Endothelial cell of umbilical vein (primary cell): ENCODE measurements at regions not wholly inside any gene's neighbourhood (a gene's known extent, or its start where the extent isn't known, plus 50 kb on each side); places are given as distances from the start of the nearest gene placed in this dataset.

Experiments
- BruUV-seq: library from RNA; stranded (reverse); fragments of 400-500 nt; replicated peaks from 2 replicates; lab custom pipeline; 2021; lab: Mats Ljungman, UMichigan
- CTCF ChIA-PET: fragments of 300-600, 350-600 bp; sonication (Branson Sonifier 250); formaldehyde crosslinking; loops from one replicate; lab custom pipeline; 2021; ENCODE audit warnings: antibody characterized with exemption, inconsistent platforms; lab: Charles Lee
- POLR2A ChIA-PET: fragments of 300-600, 350-600 bp; sonication (Branson Sonifier 250); formaldehyde crosslinking; loops from one replicate; lab custom pipeline; 2021; ENCODE audit warnings: antibody characterized with exemption, inconsistent platforms; lab: Charles Lee
- DNase-seq: peaks from one replicate; pipeline ENCODE4 v3.0.0-alpha.2; 2011; ENCODE audit warnings: low read depth, low spot score
- FAIRE-seq: peaks from 2 replicates; lab custom pipeline; 2011; peaks lifted over from hg19 to GRCh38; lab: Jason Lieb, UNC
- H2AFZ ChIP-seq: 2 replicates; pipeline ENCODE4 v1.6.0; 2012; ENCODE audit warnings: low read depth, low read length, control low read depth, inconsistent platforms
- H3K27ac ChIP-seq: 2 replicates; pipeline ENCODE4 v1.5.1; 2011; ENCODE audit warnings: low read depth, mild to moderate bottlenecking, control low read depth, low read length, moderate library complexity; ENCODE audit not compliant: insufficient read depth
- H3K27me3 ChIP-seq, 2 experiments: 2 replicates each; pipeline versions ENCODE4 v1.6.0 to v1.6.1; 2011; ENCODE audit warnings: low read length in 2 of 2, mixed read lengths in 1 of 2; ENCODE audit not compliant: control insufficient read depth in 2 of 2, insufficient read depth in 2 of 2
- H3K36me3 ChIP-seq, 2 experiments: 2 replicates in 1 of 2; 3 replicates in 1 of 2; pipeline ENCODE4 v1.5.1; 2011; ENCODE audit warnings: low read length in 2 of 2, mild to moderate bottlenecking in 1 of 2, moderate library complexity in 1 of 2; ENCODE audit not compliant: control insufficient read depth in 2 of 2, insufficient read depth in 2 of 2; ENCODE audit errors: extremely low read depth in 1 of 2
- H3K4me1 ChIP-seq: 3 replicates; pipeline ENCODE4 v1.5.1; 2011; ENCODE audit warnings: mild to moderate bottlenecking, low read length; ENCODE audit not compliant: control insufficient read depth, insufficient read depth; ENCODE audit errors: extremely low read depth
- H3K4me2 ChIP-seq: 2 replicates; pipeline ENCODE4 v1.6.1; 2011; ENCODE audit warnings: low read length, control low read depth, mixed read lengths; ENCODE audit not compliant: insufficient read depth
- H3K4me3 ChIP-seq, 3 experiments: fragments of 200-600 bp in 1 of 3; sonication (generic), shearing (Covaris generic) in 1 of 3; replicated peaks in 1 of 3; 2 replicates each; pipeline ENCODE4 v1.5.1; 2011 to 2016; ENCODE audit warnings: control low read depth in 3 of 3, low read length in 3 of 3, mild to moderate bottlenecking in 2 of 3, inconsistent platforms in 1 of 3, low read depth in 1 of 3, moderate library complexity in 1 of 3; ENCODE audit not compliant: insufficient read depth in 1 of 3
- H3K79me2 ChIP-seq: 2 replicates; pipeline ENCODE4 v1.6.0; 2012; ENCODE audit warnings: low read length, inconsistent platforms; ENCODE audit not compliant: control insufficient read depth, insufficient read depth
- H3K9ac ChIP-seq: replicated peaks from 2 replicates; pipeline ENCODE3; 2011; ENCODE audit warnings: low read length, control low read depth; ENCODE audit not compliant: insufficient read depth; ENCODE audit errors: extremely low read depth
- H3K9me1 ChIP-seq: replicated peaks from 3 replicates; pipeline ENCODE4 v1.6.0; 2011; ENCODE audit warnings: mild to moderate bottlenecking, low read length; ENCODE audit not compliant: control insufficient read depth, insufficient read depth; ENCODE audit errors: extremely low read depth
- H3K9me3 ChIP-seq: replicated peaks from 2 replicates; pipeline ENCODE4 v1.5.1; 2012; ENCODE audit warnings: low read length, inconsistent platforms; ENCODE audit not compliant: control insufficient read depth, insufficient read depth
- H4K20me1 ChIP-seq: replicated peaks from 2 replicates; pipeline ENCODE3; 2011; ENCODE audit warnings: mild to moderate bottlenecking, low read length; ENCODE audit not compliant: control insufficient read depth, insufficient read depth; ENCODE audit errors: extremely low read depth
- EZH2 ChIP-seq: IDR thresholded peaks from 2 replicates; pipeline ENCODE4 v1.6.1; 2012; ENCODE audit warnings: borderline replicate concordance, low read depth, mild to moderate bottlenecking, moderate library complexity, low read length, inconsistent platforms; ENCODE audit not compliant: severe bottlenecking
- GATA2 ChIP-seq: IDR thresholded peaks from 2 replicates; pipeline ENCODE4 v1.7.0; 2011; ENCODE audit warnings: low read depth, mild to moderate bottlenecking, moderate library complexity, mixed read lengths, low read length; ENCODE audit not compliant: insufficient read length, insufficient read depth
- JUN ChIP-seq: IDR thresholded peaks from 2 replicates; pipeline ENCODE4 v1.6.1; 2011; ENCODE audit warnings: borderline replicate concordance, low read depth; ENCODE audit not compliant: insufficient read length, insufficient read depth
- MYC ChIP-seq: IDR thresholded peaks from one replicate; pipeline ENCODE4 v1.6.1; 2011; ENCODE audit warnings: mild to moderate bottlenecking, low read depth, low read length
- POLR2A ChIP-seq: IDR thresholded peaks from 2 replicates; pipeline ENCODE4 v1.6.1; 2012; ENCODE audit warnings: low read depth, mild to moderate bottlenecking, control low read depth, low read length
- POLR2AphosphoS5 ChIP-seq: IDR thresholded peaks from 2 replicates; pipeline ENCODE4 v1.6.1; 2012; ENCODE audit warnings: low read depth, mild to moderate bottlenecking, control low read depth, low read length, moderate library complexity; ENCODE audit not compliant: insufficient read depth
- dilution Hi-C: fragments of 300-500 bp; cut with MboI; formaldehyde crosslinking; loops from one replicate; pipeline ENCODE4 v1.15.0; 2019; ENCODE audit warnings: low sequenced_read_pairs; ENCODE audit not compliant: extremely low pct_ligation_motif_present
- intact Hi-C: fragments of 100-400 bp; cut with micrococcal nuclease; formaldehyde crosslinking; loops from one replicate; pipeline ENCODE4 v1.10.0; 2022
- TF ChIP-seq, protein P1 (sequence below), 2 donors: IDR thresholded peaks; 1 replicate in 1 of 2; 2 replicates in 1 of 2; pipeline ENCODE4 v1.5.1; 2011; ENCODE audit warnings: low read length in 2 of 2, mild to moderate bottlenecking in 2 of 2, moderate library complexity in 2 of 2, control low read depth in 1 of 2, inconsistent platforms in 1 of 2, low read depth in 1 of 2; ENCODE audit not compliant: insufficient read depth in 1 of 2; ENCODE audit errors: extremely low read depth in 1 of 2
- TF ChIP-seq, protein P2 (sequence below): IDR thresholded peaks from 2 replicates; pipeline ENCODE4 v1.6.1; 2011; ENCODE audit not compliant: insufficient read depth, insufficient read length

DNA sequence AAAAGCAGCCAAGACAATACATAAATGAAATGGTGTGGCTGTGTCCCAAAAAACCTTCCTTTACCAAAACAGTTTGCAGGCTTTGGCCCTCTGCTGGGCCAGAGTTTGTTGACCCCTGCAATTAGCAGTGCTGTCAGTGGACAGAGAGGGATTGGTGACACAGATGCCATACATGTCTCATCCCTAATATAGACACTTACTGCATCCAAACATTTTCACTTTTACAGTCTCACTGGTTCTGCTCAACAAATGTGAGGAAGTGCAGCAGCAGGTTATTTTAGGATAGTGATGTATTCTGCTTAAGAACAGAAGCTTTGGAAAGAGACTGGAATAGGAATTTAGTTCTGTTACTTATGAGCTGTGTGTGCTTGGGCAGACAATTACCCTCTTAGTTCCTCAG, 462.8 kb upstream of the LRRC7 start:
- no peaks in the 10 kb centered on the region for H3K9me1 ChIP-seq
- H3K27me3 ChIP-seq: no peaks in the 10 kb centered on the region
- DNase-seq (no peak), FAIRE-seq (no peak)
- H4K20me1 ChIP-seq: no peaks in the 10 kb centered on the region
- POLR2A ChIA-PET: no interaction called here
- no peaks in the 10 kb centered on the region for H3K79me2 ChIP-seq
- TF ChIP-seq GATA2: no peak
- TF ChIP-seq, protein P1, sequence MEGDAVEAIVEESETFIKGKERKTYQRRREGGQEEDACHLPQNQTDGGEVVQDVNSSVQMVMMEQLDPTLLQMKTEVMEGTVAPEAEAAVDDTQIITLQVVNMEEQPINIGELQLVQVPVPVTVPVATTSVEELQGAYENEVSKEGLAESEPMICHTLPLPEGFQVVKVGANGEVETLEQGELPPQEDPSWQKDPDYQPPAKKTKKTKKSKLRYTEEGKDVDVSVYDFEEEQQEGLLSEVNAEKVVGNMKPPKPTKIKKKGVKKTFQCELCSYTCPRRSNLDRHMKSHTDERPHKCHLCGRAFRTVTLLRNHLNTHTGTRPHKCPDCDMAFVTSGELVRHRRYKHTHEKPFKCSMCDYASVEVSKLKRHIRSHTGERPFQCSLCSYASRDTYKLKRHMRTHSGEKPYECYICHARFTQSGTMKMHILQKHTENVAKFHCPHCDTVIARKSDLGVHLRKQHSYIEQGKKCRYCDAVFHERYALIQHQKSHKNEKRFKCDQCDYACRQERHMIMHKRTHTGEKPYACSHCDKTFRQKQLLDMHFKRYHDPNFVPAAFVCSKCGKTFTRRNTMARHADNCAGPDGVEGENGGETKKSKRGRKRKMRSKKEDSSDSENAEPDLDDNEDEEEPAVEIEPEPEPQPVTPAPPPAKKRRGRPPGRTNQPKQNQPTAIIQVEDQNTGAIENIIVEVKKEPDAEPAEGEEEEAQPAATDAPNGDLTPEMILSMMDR (IDR thresholded peaks at IDR 0.05; ENCODE audit: extremely low read depth in 1 of 2, insufficient read depth in 1 of 2, low read depth in 1 of 2, low read length in 2 of 2): no peak
- no peak overlapping the region for H3K4me2 ChIP-seq
- no peaks in the 10 kb centered on the region for H3K4me1 ChIP-seq
- no peak overlapping the region for H2AFZ ChIP-seq
- BruUV-seq: no TSS peak
- no peak overlapping the region for H3K9ac ChIP-seq
- H3K36me3 ChIP-seq: no peaks in the 10 kb centered on the region
- dilution Hi-C loops: no loop called here
- CTCF ChIA-PET: no interaction called here
- no peak overlapping the region for H3K27ac ChIP-seq
- H3K9me3 ChIP-seq: no peaks in the 10 kb centered on the region
- intact Hi-C loops: no loop called here
- no peak overlapping the region for H3K4me3 ChIP-seq

DNA sequence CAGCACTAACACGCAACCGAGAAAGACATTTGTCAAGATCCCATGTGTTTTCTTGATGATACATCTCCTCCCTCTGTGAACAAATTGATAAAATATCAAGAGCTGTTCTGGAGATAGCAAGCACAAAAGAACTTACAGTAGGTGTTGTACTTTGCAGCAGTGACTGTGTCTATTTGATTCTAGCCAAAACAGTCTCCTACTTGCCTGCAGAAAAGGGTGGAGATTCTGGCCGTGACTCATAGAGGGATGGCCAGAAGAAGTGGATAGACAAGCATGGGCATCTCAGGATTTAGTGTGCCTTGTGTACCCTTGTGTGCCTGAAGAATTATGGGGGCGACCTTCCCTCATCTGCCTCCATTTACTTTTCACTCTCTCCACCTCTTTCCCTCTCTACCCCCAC, 458.4 kb upstream of the LRRC7 start:
- intact Hi-C loops: no loop called here

More for the DNA sequence above, 458.4 kb upstream of the LRRC7 start:
- no peak overlapping the region for H3K9ac ChIP-seq
- H3K27me3 ChIP-seq: no peaks in the 10 kb centered on the region
- POLR2A ChIA-PET: no interaction called here
- H3K4me2 ChIP-seq: no peak overlapping the region
- no peaks in the 10 kb centered on the region for H3K9me3 ChIP-seq
- no peaks in the 10 kb centered on the region for H3K36me3 ChIP-seq
- BruUV-seq: no TSS peak
- no peaks in the 10 kb centered on the region for H4K20me1 ChIP-seq
- no peak for FAIRE-seq
- no peaks in the 10 kb centered on the region for H3K9me1 ChIP-seq
- CTCF ChIA-PET: no interaction called here
- no peak overlapping the region for H2AFZ ChIP-seq
- no peak overlapping the region for H3K4me3 ChIP-seq
- dilution Hi-C loops: no loop called here
- no peaks in the 10 kb centered on the region for H3K4me1 ChIP-seq
- no peak overlapping the region for H3K27ac ChIP-seq
- H3K79me2 ChIP-seq: no peaks in the 10 kb centered on the region
- no peak for DNase-seq
- TF ChIP-seq, protein P2, sequence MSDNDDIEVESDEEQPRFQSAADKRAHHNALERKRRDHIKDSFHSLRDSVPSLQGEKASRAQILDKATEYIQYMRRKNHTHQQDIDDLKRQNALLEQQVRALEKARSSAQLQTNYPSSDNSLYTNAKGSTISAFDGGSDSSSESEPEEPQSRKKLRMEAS: no peak
- TF ChIP-seq JUN: no peak
- TF ChIP-seq MYC: no peak
- TF ChIP-seq EZH2: no peak
- TF ChIP-seq POLR2AphosphoS5: no peak
- TF ChIP-seq POLR2A: no peak
- TF ChIP-seq GATA2: no peak
